H1 (cell line): ENCODE measurements at regions not wholly inside any gene's neighbourhood (a gene's known extent, or its start where the extent isn't known, plus 50 kb on each side); places are given as distances from the start of the nearest gene placed in this dataset.

Source experiments
- CTCF ChIA-PET: fragments of 300-600 bp; sonication (Branson Sonifier 250); formaldehyde crosslinking; loops from one replicate; lab custom pipeline; 2021; ENCODE audit not compliant: partially characterized antibody; lab: Charles Lee
- POLR2A ChIA-PET: fragments of 300-600 bp; sonication (Branson Sonifier 250); formaldehyde crosslinking; loops from one replicate; lab custom pipeline; 2021; ENCODE audit warnings: inconsistent platforms; ENCODE audit not compliant: partially characterized antibody; lab: Charles Lee
- DNase-seq, 2 experiments: peaks; one replicate each; pipeline versions ENCODE4 v3.0.0 to v3.0.0-alpha.2; 2010 to 2022; ENCODE audit warnings: low spot score in 2 of 2, low read depth in 1 of 2, mixed read lengths in 1 of 2
- FAIRE-seq: peaks from 2 replicates; lab custom pipeline; 2011; peaks lifted over from hg19 to GRCh38; lab: Jason Lieb, UNC
- H2AFZ ChIP-seq: 2 replicates; pipeline ENCODE4 v1.8.1; 2012; ENCODE audit warnings: low read length, inconsistent platforms
- H2AK5ac ChIP-seq: 2 replicates; pipeline ENCODE4 v1.6.1; 2013; ENCODE audit warnings: low read depth, low read length
- H2BK120ac ChIP-seq: replicated peaks from 2 replicates; pipeline ENCODE3; 2013; ENCODE audit warnings: low read depth, low read length, inconsistent platforms
- H2BK12ac ChIP-seq: 2 replicates; pipeline ENCODE4 v1.6.1; 2013; ENCODE audit warnings: low read depth, low read length
- H2BK15ac ChIP-seq: 2 replicates; pipeline ENCODE4 v1.6.1; 2013; ENCODE audit warnings: low read length
- H2BK20ac ChIP-seq: 2 replicates; pipeline ENCODE4 v1.6.1; 2013; ENCODE audit warnings: low read length
- H2BK5ac ChIP-seq: 2 replicates; pipeline ENCODE4 v1.6.1; 2013; ENCODE audit warnings: low read depth, low read length
- H3K14ac ChIP-seq: 2 replicates; pipeline ENCODE4 v1.6.1; 2013; ENCODE audit warnings: inconsistent platforms; ENCODE audit not compliant: insufficient read length
- H3K18ac ChIP-seq: 2 replicates; pipeline ENCODE4 v1.6.1; 2013; ENCODE audit warnings: low read length; ENCODE audit errors: extremely low read depth
- H3K23ac ChIP-seq: 2 replicates; pipeline ENCODE4 v1.6.1; 2013; ENCODE audit warnings: inconsistent platforms; ENCODE audit not compliant: insufficient read length
- H3K23me2 ChIP-seq: 2 replicates; pipeline ENCODE4 v1.6.1; 2013; ENCODE audit warnings: low read depth, low read length
- H3K27ac ChIP-seq: 2 replicates; pipeline ENCODE4 v1.6.1; 2011; ENCODE audit warnings: low read depth, low read length, inconsistent platforms
- H3K27me3 ChIP-seq, 4 experiments: replicated peaks in 1 of 4; 1 replicate in 1 of 4; 2 replicates in 3 of 4; pipeline versions ENCODE4 v1.6.1 to v1.8.1; 2011 to 2013; ENCODE audit warnings: low read length in 3 of 4, mild to moderate bottlenecking in 3 of 4, inconsistent platforms in 2 of 4, mixed read lengths in 2 of 4, moderate library complexity in 1 of 4; ENCODE audit not compliant: control insufficient read depth in 3 of 4, insufficient read depth in 3 of 4; ENCODE audit errors: extremely low read depth in 1 of 4
- H3K36me3 ChIP-seq, 4 experiments: 2 replicates each; pipeline versions ENCODE4 v1.6.1 to v1.8.1; 2011 to 2013; ENCODE audit warnings: mild to moderate bottlenecking in 4 of 4, low read length in 3 of 4, moderate library complexity in 2 of 4, control low read depth in 1 of 4, inconsistent platforms in 1 of 4; ENCODE audit not compliant: insufficient read depth in 4 of 4, control insufficient read depth in 2 of 4
- H3K4ac ChIP-seq: replicated peaks from 2 replicates; pipeline ENCODE3; 2013; ENCODE audit warnings: low read length, low read depth, mixed read lengths, inconsistent platforms; ENCODE audit not compliant: insufficient read length
- H3K4me1 ChIP-seq, 4 experiments: replicated peaks in 1 of 4; 1 replicate in 1 of 4; 2 replicates in 3 of 4; pipeline versions ENCODE4 v1.6.1 to v1.8.1; 2011 to 2013; ENCODE audit warnings: low read length in 3 of 4, inconsistent platforms in 2 of 4, mixed read lengths in 1 of 4; ENCODE audit not compliant: insufficient read depth in 4 of 4, control insufficient read depth in 3 of 4
- H3K4me2 ChIP-seq, 2 experiments: 2 replicates each; pipeline versions ENCODE4 v1.6.1 to v1.8.1; 2011 to 2013; ENCODE audit warnings: low read depth in 2 of 2, low read length in 2 of 2, control low read depth in 1 of 2, inconsistent platforms in 1 of 2, mild to moderate bottlenecking in 1 of 2; ENCODE audit not compliant: insufficient read depth in 1 of 2
- H3K4me3 ChIP-seq, 4 experiments: fragments of 200-600, 300-600 bp in 1 of 4; sonication (generic), shearing (Covaris generic), sonication (Bioruptor Twin) in 1 of 4; 2 replicates each; pipeline versions ENCODE4 v1.5.1 to v1.8.1; 2011 to 2016; ENCODE audit warnings: low read length in 4 of 4, low read depth in 3 of 4, control low read depth in 2 of 4, inconsistent platforms in 2 of 4, mild to moderate bottlenecking in 2 of 4, mixed read lengths in 1 of 4, moderate library complexity in 1 of 4; ENCODE audit not compliant: insufficient read depth in 2 of 4; ENCODE audit errors: extremely low read depth in 1 of 4
- H3K56ac ChIP-seq: replicated peaks from 2 replicates; pipeline ENCODE3; 2013; ENCODE audit warnings: low read depth, mild to moderate bottlenecking, mixed read lengths, low read length, inconsistent platforms; ENCODE audit not compliant: insufficient read length
- H3K79me1 ChIP-seq: 2 replicates; pipeline ENCODE4 v1.6.1; 2013; ENCODE audit warnings: low read depth, low read length, control low read depth
- H3K79me2 ChIP-seq, 2 experiments: 2 replicates each; pipeline versions ENCODE4 v1.6.1 to v1.8.1; 2012 to 2013; ENCODE audit warnings: low read length in 2 of 2, mild to moderate bottlenecking in 2 of 2, inconsistent platforms in 1 of 2; ENCODE audit not compliant: insufficient read depth in 2 of 2, control insufficient read depth in 1 of 2
- H3K9ac ChIP-seq, 4 experiments: replicated peaks in 1 of 4; 1 replicate in 1 of 4; 2 replicates in 3 of 4; pipeline versions ENCODE4 v1.6.1 to v1.8.1; 2011 to 2013; ENCODE audit warnings: low read depth in 3 of 4, low read length in 3 of 4, control low read depth in 2 of 4, mild to moderate bottlenecking in 2 of 4, moderate library complexity in 2 of 4, inconsistent platforms in 1 of 4; ENCODE audit errors: extremely low read depth in 1 of 4
- H3K9me3 ChIP-seq, 2 experiments: 2 replicates each; pipeline versions ENCODE4 v1.6.1 to v1.8.1; 2012 to 2013; ENCODE audit warnings: mild to moderate bottlenecking in 2 of 2, moderate library complexity in 2 of 2, control low read depth in 1 of 2, inconsistent platforms in 1 of 2, low read depth in 1 of 2, low read length in 1 of 2, mixed read lengths in 1 of 2; ENCODE audit not compliant: insufficient read depth in 2 of 2
- H4K20me1 ChIP-seq, 2 experiments: replicated peaks in 1 of 2; 2 replicates each; pipeline versions ENCODE3 to v1.8.1; 2011 to 2013; ENCODE audit warnings: inconsistent platforms in 2 of 2, low read length in 2 of 2, mild to moderate bottlenecking in 1 of 2; ENCODE audit not compliant: insufficient read depth in 2 of 2, control insufficient read depth in 1 of 2
- H4K5ac ChIP-seq: 2 replicates; pipeline ENCODE4 v1.6.1; 2013; ENCODE audit warnings: low read length, low read depth, mixed read lengths, inconsistent platforms; ENCODE audit not compliant: insufficient read length
- H4K8ac ChIP-seq: 2 replicates; pipeline ENCODE4 v1.8.0; 2013; ENCODE audit warnings: mild to moderate bottlenecking, moderate library complexity, low read length, inconsistent platforms; ENCODE audit not compliant: insufficient read depth; ENCODE audit errors: extremely low read depth
- H4K91ac ChIP-seq: replicated peaks from 2 replicates; pipeline ENCODE3; 2013; ENCODE audit warnings: low read length, mixed read lengths, inconsistent platforms; ENCODE audit not compliant: insufficient read length
- CEBPB ChIP-seq: IDR thresholded peaks from 2 replicates; pipeline ENCODE4 v1.6.1; 2012; ENCODE audit warnings: low read depth, low read length
- CTCF ChIP-seq, 3 experiments: IDR thresholded peaks; 1 replicate in 2 of 3; 2 replicates in 1 of 3; pipeline versions ENCODE4 v1.5.1 to v1.6.1; 2011; ENCODE audit warnings: low read length in 3 of 3, mild to moderate bottlenecking in 3 of 3, inconsistent platforms in 2 of 3, low read depth in 1 of 3, moderate library complexity in 1 of 3; ENCODE audit not compliant: insufficient read depth in 1 of 3; ENCODE audit errors: control extremely low read depth in 1 of 3
- WGBS, 2 experiments: shearing (Covaris generic) in 1 of 2; methylation state at CpG; one replicate each; pipeline versions ENCODE4 v1.1.6 to v1.1.7; 2013 to 2015; ENCODE audit warnings: low lambda C conversion rate in 2 of 2, mixed read lengths in 2 of 2, inconsistent platforms in 1 of 2, low coverage in 1 of 2, missing lambda C conversion rate in 1 of 2; ENCODE audit not compliant: insufficient replicate concordance in 2 of 2, insufficient coverage in 1 of 2, insufficient read length in 1 of 2; ENCODE audit errors: extremely low coverage in 1 of 2, missing lambda C conversion rate in 1 of 2; 5-methylcytosine and 5-hydroxymethylcytosine counted together

DNA sequence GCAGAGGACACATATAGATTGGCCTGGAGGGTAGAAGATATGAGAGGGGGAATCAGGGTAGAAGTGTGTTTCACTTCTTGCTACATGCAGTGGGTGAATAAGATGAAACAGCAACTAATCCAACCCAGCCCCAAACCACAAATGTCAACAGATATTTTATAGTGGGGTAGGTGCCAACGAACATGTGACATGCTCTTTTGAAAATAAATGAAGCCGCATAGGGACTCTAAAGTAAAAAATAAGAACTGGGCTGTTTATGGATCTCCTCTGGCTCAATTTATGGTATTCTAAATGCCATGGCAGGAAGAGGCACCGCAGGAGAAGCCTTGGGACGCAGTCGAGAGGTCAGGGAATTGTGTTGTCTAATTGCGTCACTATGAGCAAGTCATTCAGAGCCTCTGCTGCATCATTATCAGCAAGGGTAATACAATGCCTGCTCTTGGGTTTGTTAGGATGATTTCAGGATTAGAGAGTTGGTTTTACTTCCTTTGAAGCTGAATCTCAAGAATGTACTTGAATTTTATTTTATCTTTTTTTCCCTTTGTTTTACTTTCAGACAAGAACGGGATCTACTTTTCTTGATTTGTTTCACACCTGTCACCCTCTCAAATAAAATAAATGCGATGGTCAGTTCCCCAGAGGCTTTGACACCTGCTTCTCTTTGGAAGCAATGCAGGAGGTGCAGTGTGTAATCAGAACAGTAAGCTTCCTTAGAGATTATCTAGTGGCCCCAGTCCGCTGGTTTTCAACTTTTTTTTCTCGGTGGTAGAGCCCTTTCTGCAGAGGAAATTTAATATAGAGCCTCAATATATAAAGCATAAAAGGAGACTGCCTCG is 375.6 kb upstream of the CLINT1 start:
- no peak overlapping the region for H3K4me2 ChIP-seq
- no peak for DNase-seq

More for the DNA sequence above, 375.6 kb upstream of the CLINT1 start:
- Histone ChIP-seq H2BK15ac (no peak overlapping the region), H3K23me2 (no peaks in the 10 kb centered on the region), H3K4me1 (no peaks in the 10 kb centered on the region), H3K4me3 (no peak overlapping the region), H2AFZ (no peak overlapping the region), H3K36me3 (no peaks in the 10 kb centered on the region), H3K9me3 (no peaks in the 10 kb centered on the region), H4K91ac (no peak overlapping the region), H3K18ac (no peak overlapping the region), H2BK5ac (no peak overlapping the region), H4K5ac (no peak overlapping the region), H3K79me1 (no peaks in the 10 kb centered on the region), H4K20me1 (no peaks in the 10 kb centered on the region), H3K14ac (no peak overlapping the region), H3K9ac (no peak overlapping the region), H3K27me3 (no peaks in the 10 kb centered on the region; a peak in 1 of 7 replicates)
- CTCF ChIA-PET = interaction anchor here (1.0 to 2.1 kb wide), 3 partner anchors 19 to 159 kb away, joined by 3 to 4 read pairs (median 3); no protein-coding TSS in a partner anchor
- POLR2A ChIA-PET = no interaction called here
- WGBS, 2 experiments = 94% methylated on average over 11 of the region's 11 CpGs; no CpG with 5 or more reads in 1 of the 2 experiments
- TF ChIP-seq CTCF (IDR thresholded peaks at IDR 0.05; ENCODE audit: control extremely low read depth in 1 of 3, insufficient read depth in 1 of 3, low read depth in 1 of 3, low read length in 3 of 3) (no peak), CEBPB (peak; percentile 42; the same call in 1 of the 2 replicates)
- TF ChIP-seq, all 59 proteins: peak for 1
- FAIRE-seq = no peak
- no peak overlapping the region for H2BK12ac ChIP-seq
- no peak overlapping the region for H4K8ac ChIP-seq
- no peak overlapping the region for H2BK20ac ChIP-seq
- no peak overlapping the region for H3K56ac ChIP-seq
- H2AK5ac ChIP-seq = no peak overlapping the region
- no peak overlapping the region for H3K27ac ChIP-seq
- H2BK120ac ChIP-seq = no peak overlapping the region
- no peak overlapping the region for H3K23ac ChIP-seq
- no peaks in the 10 kb centered on the region for H3K79me2 ChIP-seq
- no peak overlapping the region for H3K4ac ChIP-seq
